HG02884 (cell line): ENCODE measurements at regions not wholly inside any gene's neighbourhood (a gene's known extent, or its start where the extent isn't known, plus 50 kb on each side); places are given as distances from the start of the nearest gene placed in this dataset.
"Not testable (repeated sequence)": the region's sequence is repeated elsewhere in the genome, so short reads cannot be mapped to it uniquely, and the experiment has no call there.

Experiments
- ATAC-seq: cut with Tn5 transposase; IDR thresholded peaks from one replicate; pipeline ENCODE4 v1.9.1; 2021; ENCODE audit warnings: mild to moderate bottlenecking, moderate library complexity; ENCODE audit not compliant: unreplicated experiment

GRCh38 chr5:119694284-119694683 lies 64.9 kb downstream of the FAM170A start:
- ATAC-seq = no peak

DNA sequence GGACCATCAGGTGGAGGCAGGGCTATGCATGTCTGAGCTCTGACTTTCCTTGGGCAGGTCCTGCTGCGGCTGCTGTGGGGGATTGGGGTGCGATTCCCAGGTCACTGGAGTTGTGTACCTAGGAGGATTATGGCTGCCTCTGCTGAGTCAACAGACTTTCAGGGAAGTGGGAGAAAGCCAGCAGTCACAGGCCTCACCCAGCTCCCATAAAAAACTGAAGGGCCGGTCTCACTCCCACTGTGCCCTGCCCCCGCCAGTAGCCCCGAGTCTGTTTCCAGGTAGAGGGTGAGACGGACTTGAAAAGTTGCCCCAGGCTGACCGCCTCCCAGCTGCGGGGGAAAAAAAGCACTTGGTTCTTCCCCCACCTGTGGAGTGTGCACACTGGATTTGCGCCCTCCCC lies 76.7 kb downstream of the FAM170A start:
- no peak for ATAC-seq

DNA sequence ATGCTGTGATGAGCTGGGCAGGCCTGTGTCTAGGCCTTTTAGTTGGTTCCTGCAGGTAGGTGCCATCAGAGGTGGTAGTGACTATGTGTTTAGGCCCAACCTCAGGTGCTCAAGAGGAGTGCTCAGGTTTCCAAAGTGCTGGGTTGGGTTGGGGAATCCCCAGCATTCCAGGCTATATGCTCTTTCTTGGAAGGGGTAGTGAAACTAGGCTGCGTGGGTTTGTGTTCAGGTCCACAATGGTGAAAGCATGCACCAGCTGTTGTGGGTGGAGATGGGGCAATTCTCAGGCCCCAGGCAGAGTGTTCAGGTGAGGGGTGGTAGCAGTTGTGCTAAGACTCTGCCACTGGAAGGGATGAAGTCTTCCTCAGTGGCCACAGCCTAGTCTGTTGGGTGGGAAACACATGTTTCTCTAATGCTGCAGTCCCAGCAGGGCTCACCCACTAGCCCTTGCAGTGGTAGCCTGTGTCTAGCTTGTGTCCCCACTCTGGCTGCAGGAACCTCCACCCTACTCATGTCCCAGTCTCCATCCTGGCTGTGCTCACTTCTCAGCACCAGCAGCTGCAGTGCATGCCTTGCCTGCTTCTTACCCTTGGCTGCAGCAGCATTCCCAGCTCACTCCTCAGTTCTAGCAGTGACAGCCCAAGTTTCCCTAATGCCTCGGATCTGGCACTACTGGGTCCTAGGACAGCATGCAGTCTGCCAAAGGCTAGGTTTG lies 78.9 kb downstream of the FAM170A start:
- no peak for ATAC-seq

GRCh38 chr5:119721775-119722174 lies 92.4 kb downstream of the FAM170A start:
- no peak for ATAC-seq

DNA sequence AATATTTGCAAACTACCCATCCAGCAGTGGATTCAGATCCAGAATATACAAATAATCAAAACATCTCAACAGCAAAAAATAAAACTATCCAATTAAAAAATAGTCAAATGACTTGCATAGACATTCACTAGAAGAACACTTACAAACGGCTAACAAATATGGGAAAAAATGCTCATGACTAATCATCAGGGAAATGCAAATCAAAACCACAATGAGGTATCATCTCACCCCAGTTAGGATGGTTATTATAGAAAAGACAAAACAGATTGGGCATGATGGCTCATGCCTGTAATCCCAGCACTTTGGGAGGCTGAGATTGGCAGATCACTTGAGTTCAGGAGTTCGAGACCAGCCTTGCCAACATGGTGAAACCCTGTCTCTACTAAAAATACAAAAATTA lies 95.9 kb downstream of the FAM170A start:
- ATAC-seq = not testable (repeated sequence)

GRCh38 chr5:119726544-119726943 lies 97.2 kb downstream of the FAM170A start:
- no peak for ATAC-seq

DNA sequence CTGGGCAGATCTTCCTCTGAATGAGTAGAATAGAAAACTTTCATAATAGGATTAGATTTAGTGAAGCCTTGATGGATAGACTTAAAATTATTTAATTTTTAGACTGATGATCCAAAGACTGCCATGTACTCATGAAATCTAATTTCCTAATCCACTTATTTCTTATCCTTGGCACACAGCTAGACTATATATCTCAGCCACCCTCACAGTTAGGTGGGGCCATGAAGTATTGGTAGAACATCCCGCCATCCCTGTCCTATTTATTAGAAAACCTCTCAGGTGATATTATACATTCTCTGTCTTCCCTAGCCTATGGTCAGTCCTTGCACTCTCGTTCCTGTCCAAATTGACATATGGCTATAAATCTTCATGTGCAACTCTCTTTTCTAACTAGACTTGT lies 110.9 kb downstream of the FAM170A start:
- no peak for ATAC-seq

- ATAC-seq = no peak
Measured at GRCh38 chr5:119741691-119742090, 112.3 kb downstream of the FAM170A start.

DNA sequence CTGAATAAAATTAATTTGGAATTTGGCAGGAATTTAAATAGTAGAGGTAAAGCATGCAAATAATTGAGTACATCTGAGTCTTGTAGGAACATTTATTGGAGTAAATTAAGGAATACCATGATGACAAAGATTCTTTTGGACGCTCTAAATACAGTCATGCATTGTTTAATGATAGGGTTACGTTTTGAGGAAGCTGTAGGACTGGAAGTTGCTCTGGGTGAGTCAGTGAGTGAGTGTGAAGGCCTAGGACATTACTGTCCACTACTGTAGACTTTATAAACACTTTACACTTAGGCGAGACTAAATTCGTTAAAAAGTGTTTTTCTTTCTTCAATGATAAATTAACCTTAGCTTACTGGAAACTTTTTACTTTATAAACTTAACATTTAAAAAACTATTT lies 113.0 kb downstream of the FAM170A start:
- no peak for ATAC-seq

DNA sequence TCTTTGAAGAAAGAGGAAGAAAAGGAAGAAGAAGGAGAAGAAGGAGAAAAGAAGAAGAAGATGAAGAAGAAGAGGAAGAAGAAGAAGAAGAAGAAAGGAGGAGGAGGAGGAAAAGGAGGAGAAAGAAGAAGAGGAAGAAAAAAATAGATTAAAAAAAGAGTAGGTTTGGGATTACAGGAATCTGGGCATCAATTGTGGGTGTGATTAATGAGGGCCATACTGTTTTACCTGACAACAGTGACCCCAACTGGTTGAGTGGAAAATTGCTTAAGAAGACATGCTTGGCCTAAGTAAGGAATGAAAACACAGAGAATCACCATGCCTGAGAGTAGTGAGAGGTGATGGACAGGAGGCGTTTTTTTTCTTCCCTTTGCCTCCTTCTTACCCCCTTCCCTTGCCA lies 114.6 kb downstream of the FAM170A start:
- ATAC-seq = peak; percentile 84

DNA sequence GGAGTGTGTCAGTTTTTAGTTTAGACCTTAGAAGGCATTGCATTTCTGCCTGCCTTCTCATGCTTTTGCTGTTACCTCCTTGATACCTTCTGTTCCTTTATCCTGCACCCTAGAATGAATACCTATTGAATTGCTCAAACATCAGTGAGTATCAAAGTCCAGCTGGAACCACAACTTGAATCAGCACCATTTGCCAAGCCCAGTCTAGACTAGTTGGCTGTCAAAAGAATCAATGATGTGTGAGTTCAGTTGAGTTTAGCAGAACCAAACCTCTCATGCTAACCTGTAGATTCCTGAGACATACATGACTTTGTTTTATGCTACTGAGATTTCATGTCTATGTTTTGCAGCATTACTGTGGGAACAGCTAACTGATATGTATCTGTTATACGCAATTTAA lies 116.6 kb downstream of the FAM170A start:
- ATAC-seq = no peak

DNA sequence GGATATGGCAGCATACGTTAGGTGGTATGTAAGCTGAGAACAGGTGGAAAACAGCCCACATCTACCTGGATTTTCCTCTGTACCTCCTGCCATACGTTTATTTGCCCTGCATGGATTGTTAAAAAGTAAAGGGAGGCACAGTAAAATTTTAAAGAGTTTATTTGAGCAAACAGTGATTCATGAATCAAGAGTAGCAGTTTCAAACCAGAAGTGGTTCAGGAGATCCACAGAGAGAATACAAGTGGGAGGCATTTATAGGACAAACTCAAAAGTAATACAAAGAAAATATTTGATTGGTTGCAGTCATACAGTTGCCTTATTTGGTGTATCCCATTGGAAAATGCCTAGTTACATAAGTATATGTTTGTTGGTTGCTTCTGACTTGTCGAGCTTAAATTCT lies 117.6 kb downstream of the FAM170A start:
- ATAC-seq = no peak

- ATAC-seq = no peak
Measured at GRCh38 chr5:119750887-119751733, 121.8 kb downstream of the FAM170A start.

DNA sequence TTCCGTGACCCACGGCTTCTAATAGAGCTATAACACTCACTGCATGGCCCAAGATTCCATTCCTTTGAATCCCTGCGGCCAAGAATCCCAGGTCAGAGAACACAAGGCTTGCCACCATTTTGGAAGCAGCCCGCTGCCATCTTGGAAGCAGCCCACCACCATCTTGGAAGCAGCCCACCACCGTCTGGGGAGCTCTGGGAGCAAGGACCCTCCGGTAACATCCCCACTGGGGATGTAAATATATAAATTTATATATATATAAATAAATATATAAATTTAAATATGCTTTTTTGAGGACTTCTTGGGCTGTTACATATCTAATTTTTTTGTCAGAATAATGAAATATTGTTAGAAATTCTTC lies 122.4 kb downstream of the FAM170A start:
- ATAC-seq = no peak

- ATAC-seq = no peak
Measured at GRCh38 chr5:119752921-119753886, 123.8 kb downstream of the FAM170A start.

DNA sequence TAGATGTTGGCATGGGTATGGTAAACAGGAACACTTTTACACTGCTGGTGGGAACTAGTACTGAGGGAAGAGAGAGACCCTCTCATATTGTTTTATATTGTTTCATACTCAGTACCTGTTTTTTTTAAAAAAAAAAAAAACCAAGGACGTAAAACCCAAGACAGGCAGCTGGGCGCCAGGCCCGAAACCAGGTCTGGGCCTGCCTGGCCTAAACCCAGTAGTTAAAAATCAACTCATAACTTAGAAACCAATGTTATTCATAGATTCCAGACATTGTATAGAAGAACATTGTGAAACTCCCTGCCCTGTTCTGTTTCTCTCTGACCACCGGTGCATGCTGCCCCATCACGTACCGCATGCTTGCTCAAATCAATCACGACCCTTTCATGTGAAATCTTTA lies 125.5 kb downstream of the FAM170A start:
- not testable (repeated sequence) for ATAC-seq

DNA sequence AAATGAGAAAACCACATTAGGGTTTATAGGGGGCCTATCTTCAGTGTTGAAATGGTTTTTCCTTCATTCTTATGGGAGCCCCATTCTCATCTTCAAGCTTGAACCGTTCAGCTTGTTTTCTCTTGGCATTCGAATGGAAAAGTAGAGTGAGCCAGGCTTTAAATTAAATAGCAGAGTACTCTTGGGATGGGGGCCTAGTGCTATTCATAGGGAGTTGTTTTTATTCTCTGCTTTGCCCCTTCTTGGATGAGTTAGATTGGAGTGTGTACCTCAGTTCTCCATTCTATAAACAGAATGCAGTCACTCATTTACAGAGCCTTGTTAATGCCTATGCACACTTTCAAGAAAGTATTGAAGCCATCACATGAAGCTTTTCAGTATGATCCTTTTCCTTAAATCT lies 127.9 kb downstream of the FAM170A start:
- ATAC-seq = no peak

DNA sequence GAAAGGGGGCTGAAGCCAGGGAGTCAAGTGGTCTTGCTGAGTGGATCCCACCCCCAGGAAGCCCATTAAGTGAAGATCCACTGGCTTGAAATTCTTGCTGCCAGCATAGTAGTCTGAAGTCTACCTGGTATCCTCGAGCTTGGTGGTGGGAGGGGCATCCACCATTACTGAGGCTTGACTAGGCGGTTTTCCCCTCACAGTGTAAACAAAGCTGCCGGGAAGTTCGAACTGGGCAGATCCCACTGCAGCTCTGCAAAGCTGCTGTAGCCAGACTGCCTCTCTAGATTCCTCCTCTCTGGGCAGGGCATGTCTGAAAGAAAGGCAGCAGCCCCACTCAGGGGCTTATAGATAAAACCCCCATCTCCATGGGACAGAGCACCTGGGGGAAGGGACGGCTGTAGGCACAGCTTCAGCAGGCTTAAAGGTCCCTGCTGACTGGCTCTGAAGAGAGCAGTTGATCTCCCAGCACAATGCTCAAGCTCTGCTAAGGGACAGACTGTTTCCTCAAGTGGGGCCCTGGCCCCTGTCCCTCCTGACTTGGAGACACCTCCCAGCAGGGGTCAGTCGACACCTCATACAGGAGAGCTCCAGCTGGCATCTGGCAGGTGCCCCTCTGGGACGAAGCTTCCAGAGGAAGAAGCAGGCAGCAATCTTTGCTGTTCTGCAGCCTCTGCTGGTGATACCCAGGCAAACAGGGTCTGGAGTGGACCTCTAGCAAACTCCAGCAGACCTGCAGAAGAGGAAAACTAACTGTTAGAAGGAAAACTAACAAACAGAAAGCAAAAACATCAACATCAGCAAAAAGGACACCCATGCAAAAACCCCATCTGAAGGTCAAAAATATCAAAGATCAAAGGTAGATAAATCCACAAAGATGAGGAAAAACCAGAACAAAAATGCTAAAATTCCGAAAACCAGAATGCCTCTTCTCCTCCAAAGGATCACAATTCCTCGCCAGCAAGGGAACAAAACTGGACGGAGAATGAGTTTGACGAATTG lies 140.6 kb downstream of the FAM170A start:
- ATAC-seq = not testable (repeated sequence)

GRCh38 chr5:119780145-119780544 lies 150.8 kb downstream of the FAM170A start:
- ATAC-seq = not testable (repeated sequence)

- no peak for ATAC-seq
Measured at GRCh38 chr5:119785057-119785456, 155.7 kb downstream of the FAM170A start.
